ENCODE measurements at regions not wholly inside any gene's neighbourhood (a gene's known extent, or its start where the extent isn't known, plus 50 kb on each side); places are given as distances from the start of the nearest gene placed in this dataset.

- peak; percentile 63 for DNase-seq (ENCODE audit: low read depth)
Observed at GRCh38 chr5:124330595-124331220, 415.7 kb downstream of the ZNF608 start.

DNA sequence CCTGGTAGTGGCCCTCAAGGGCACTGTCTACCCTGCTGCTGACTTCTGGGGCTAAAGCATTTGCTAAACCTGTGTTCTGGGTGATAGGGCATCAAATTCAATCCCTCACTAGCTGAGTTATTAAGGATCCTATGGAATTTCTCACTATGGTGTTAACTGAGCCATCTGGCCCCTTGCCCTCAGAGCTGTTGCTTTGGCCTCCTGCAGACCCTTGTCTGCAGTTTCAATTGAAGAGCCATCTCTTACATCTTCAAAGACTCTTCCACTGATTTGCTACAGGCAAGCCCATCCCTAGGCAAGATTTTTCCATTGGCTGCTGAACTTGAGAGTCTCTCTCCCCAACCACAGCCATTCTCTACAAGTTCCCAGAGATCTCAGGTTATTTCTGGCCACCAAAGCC lies 418.2 kb downstream of the ZNF608 start:
- DNase-seq (ENCODE audit: low read depth) = no peak

- DNase-seq (ENCODE audit: low read depth) = no peak
Observed at GRCh38 chr5:124318661-124319060, 427.8 kb downstream of the ZNF608 start.

- no peak for DNase-seq (ENCODE audit: low read depth)
Observed at GRCh38 chr5:124317451-124317850, 429.0 kb downstream of the ZNF608 start.

- peak; percentile 79 for DNase-seq (ENCODE audit: low read depth)
Observed at GRCh38 chr5:124315741-124316415, 430.6 kb downstream of the ZNF608 start.

GRCh38 chr5:124310453-124310852 lies 436.0 kb downstream of the ZNF608 start:
- no peak for DNase-seq (ENCODE audit: low read depth)

DNA sequence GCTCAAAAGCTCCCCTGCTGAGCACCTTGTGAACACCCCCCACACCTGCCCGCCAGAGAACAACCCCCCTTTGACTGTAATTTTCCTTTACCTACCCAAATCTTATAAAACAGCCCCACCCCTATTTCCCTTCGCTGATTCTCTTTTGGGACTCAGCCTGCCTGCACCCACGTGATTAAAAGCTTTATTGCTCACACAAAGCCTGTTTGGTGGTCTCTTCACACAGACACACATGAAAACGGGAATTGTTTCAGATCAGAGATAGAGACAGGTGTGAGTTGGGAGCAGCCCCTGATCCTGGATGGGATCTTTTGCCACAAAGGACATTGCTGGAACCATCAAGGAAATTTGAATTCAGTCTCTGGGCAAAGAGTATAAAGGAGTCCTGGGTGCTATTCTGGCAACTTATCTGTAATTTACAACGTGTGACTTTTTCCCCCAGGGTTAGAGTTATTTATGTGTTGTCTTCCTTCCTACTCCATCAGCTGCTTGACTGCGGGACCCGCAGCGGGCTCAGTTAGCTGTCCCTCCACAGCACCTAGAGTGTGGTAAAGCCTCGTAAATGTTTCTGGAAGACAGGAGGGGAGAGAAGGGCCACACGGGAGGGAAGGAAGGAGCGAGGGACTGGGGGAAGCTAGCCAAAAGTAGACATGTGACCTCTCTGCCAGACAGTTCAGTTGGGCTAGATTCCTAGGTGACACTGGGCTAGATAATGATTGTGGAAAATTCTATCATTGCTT lies 437.0 kb downstream of the ZNF608 start:
- DNase-seq (ENCODE audit: low read depth) = no peak

DNA sequence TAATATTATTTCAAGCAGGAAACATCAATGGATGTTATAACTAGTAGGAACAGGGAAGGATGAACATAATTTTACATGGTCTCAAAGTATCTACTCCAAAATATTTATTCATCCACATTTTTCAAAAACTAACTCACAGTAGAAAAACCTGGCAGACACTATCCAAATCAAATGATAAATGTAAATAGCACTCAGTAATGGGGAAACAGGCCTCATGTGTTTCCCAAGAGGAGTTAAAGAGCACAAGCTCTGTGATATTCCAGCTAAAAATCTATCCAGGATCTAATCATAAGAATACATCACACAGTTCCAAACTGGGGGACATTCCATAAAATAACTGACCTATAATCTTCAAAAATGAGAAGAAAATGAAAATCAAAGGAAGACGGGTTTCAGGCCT lies 443.1 kb downstream of the ZNF608 start:
- DNase-seq (ENCODE audit: low read depth) = no peak

DNA sequence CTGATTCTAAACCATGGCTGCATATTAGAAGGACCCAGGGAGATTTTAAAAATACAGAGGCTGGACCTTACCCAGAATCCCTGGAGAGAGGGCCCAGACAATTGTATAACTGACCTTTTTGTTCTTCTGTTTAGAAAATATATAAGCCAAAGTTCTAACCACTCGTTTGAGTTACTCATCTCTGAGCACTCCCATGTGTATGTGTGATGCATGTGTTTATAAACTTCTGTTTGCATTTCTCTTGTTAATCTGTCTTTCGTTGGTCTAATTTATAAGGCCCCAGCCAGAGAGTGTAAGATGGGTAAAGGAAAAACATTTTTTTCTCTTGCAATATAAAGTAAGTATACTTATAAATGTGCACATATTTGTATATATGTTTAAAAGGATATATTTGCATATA lies 443.9 kb downstream of the ZNF608 start:
- peak; percentile 54 for DNase-seq (ENCODE audit: low read depth)

DNA sequence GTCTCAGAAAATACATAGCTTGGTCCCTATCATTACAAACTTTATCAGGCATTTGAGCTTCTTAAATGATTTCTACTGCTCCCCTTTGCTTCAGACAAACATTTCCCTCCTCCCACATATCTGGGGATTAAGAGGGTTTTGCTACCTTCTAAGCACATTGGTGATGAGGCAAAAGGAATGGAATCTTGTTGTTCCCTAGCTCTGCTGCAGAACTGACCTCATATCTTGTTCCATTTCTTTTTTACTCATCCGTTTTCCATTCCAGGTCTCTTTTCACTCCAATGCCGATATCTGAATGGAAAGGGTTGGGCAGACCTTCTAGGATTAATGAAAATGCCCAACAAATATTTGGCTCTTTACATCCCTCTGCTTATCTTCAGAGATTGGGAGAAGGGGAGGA lies 444.6 kb downstream of the ZNF608 start:
- DNase-seq (ENCODE audit: low read depth) = peak; percentile 74

GRCh38 chr5:124300815-124301621 lies 445.4 kb downstream of the ZNF608 start:
- DNase-seq (ENCODE audit: low read depth) = no peak

GRCh38 chr5:124297826-124298225 lies 448.6 kb downstream of the ZNF608 start:
- no peak for DNase-seq (ENCODE audit: low read depth)

GRCh38 chr5:124292322-124292855 lies 454.1 kb downstream of the ZNF608 start:
- DNase-seq (ENCODE audit: low read depth) = no peak

DNA sequence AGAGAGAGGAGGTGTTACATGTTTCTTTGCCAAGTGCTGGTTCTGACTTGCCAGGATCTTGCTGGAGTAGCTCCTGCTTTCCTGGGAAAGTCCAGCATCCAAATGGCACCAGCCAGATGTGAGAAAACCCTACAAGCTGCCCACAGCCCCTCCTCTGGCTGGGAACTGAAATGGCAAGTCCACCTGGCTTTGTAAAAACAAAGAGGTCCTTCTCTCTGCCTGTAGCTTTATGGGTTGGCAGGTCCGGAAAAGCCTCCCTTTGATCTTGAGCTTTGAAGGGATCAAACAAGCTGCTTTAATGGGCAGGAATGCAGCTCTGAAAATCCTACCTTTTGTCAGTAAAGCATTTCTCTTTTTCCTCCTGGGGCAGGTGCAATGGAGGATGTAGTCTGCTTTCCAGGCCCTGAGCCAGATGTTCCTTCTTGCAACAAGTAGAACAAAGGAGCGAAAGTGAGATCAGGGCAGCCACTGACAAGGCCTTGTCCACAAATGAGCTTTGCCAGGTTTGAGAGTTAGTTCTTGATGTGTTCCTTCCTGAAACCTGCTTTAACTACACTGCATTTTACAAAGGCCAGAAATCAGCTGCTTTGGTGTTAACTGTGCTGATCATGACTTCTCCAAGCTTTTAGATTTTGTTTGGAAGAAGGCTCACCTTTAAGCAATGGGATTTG lies 456.7 kb downstream of the ZNF608 start:
- no peak for DNase-seq (ENCODE audit: low read depth)

- no peak for DNase-seq (ENCODE audit: low read depth)
Observed at GRCh38 chr5:124289130-124289529, 457.3 kb downstream of the ZNF608 start.

GRCh38 chr5:124287813-124288212 lies 458.6 kb downstream of the ZNF608 start:
- DNase-seq (ENCODE audit: low read depth) = peak; percentile 28

- no peak for DNase-seq (ENCODE audit: low read depth)
Observed at GRCh38 chr5:124285733-124286132, 460.7 kb downstream of the ZNF608 start.

GRCh38 chr5:124285071-124285470 lies 461.4 kb downstream of the ZNF608 start:
- DNase-seq (ENCODE audit: low read depth) = no peak

GRCh38 chr5:124283031-124283430 lies 463.4 kb downstream of the ZNF608 start:
- no peak for DNase-seq (ENCODE audit: low read depth)

GRCh38 chr5:124280079-124280478 lies 466.4 kb downstream of the ZNF608 start:
- DNase-seq (ENCODE audit: low read depth) = no peak
